ENCODE measurements at regions not wholly inside any gene's neighbourhood (a gene's known extent, or its start where the extent isn't known, plus 50 kb on each side); places are given as distances from the start of the nearest gene placed in this dataset.

GRCh38 chr5:16291474-16291873 is 111.9 kb upstream of the MARCHF11 start:
- no peak for TF ChIP-seq POLR2AphosphoS5 (IDR thresholded peaks at IDR 0.05; ENCODE audit: low read depth, low read length)
- no peak for TF ChIP-seq SIN3A (IDR thresholded peaks at IDR 0.05; ENCODE audit: borderline replicate concordance, insufficient read depth, low read length)
